ENCODE measurements at regions not wholly inside any gene's neighbourhood (a gene's known extent, or its start where the extent isn't known, plus 50 kb on each side); places are given as distances from the start of the nearest gene placed in this dataset.
A peak's percentile ranks its signal among the peaks of the same experiment; 100 is the strongest.

DNA sequence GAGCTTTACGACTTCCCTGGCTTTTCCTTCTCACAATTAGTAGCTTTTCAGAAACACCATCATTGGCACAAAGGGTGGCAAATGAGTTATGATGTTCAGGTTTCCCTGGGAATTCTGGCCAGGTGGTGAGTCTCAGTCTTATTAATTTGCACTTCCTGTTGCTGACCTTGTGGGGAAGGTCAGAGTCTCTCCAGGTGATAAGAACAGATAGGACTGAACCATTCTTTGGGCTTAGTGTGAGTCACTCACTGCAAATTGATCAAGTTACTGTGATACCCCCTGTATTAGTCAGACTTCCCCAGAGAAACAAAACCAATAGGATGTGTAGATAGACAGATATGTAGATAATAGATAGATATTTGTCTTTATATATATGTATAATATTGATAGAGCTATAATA is 53.8 kb upstream of the RANBP3L start:
- 93 to 100% methylated on average over 1 of the region's 1 CpG for WGBS, 2 donors
- no peak for DNase-seq
- no peaks in the 10 kb centered on the region for H3K36me3 ChIP-seq
- no peak overlapping the region for H3K27ac ChIP-seq
- peaks cover 0 to 3% of the 10 kb centered on the region in 2 donors for H3K4me1 ChIP-seq
- intact Hi-C loops (cut with DNase I), result no loop called here
- H3K9me3 ChIP-seq, result no peaks in the 10 kb centered on the region
- H3K27me3 ChIP-seq, result no peaks in the 10 kb centered on the region
- no peak overlapping the region for H3K4me3 ChIP-seq (replicated peaks in 1 of 3)
- TF ChIP-seq, protein P1, sequence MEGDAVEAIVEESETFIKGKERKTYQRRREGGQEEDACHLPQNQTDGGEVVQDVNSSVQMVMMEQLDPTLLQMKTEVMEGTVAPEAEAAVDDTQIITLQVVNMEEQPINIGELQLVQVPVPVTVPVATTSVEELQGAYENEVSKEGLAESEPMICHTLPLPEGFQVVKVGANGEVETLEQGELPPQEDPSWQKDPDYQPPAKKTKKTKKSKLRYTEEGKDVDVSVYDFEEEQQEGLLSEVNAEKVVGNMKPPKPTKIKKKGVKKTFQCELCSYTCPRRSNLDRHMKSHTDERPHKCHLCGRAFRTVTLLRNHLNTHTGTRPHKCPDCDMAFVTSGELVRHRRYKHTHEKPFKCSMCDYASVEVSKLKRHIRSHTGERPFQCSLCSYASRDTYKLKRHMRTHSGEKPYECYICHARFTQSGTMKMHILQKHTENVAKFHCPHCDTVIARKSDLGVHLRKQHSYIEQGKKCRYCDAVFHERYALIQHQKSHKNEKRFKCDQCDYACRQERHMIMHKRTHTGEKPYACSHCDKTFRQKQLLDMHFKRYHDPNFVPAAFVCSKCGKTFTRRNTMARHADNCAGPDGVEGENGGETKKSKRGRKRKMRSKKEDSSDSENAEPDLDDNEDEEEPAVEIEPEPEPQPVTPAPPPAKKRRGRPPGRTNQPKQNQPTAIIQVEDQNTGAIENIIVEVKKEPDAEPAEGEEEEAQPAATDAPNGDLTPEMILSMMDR (IDR thresholded peaks at IDR 0.05), result no peak
- no peak for TF ChIP-seq POLR2A (IDR thresholded peaks at IDR 0.05)

DNA sequence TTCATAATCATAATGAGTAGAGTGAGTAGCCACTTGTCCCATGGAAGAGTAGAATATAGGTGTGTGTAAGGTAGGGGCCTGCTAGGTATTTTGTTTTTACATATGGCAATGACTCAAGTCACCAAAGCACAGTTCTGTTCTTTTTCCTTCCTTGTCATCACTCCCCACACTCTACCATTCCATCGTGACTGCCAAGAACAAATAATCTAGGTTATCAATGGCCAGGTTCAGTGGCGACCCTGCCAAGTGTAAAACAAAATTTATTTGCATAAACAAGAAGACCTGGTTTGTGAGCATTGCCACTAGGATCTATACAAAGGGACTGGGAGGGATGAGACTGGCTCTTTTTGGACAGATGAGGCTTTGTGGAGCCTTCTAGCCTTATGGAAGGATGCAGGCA is 55.2 kb upstream of the RANBP3L start:
- TF ChIP-seq, protein P1 (IDR thresholded peaks at IDR 0.05), result no peak
- TF ChIP-seq POLR2A (IDR thresholded peaks at IDR 0.05), result no peak
- DNase-seq, result no peak
- no peaks in the 10 kb centered on the region for H3K36me3 ChIP-seq
- peaks cover 0 to 3% of the 10 kb centered on the region in 2 donors for H3K4me1 ChIP-seq
- no peaks in the 10 kb centered on the region for H3K27me3 ChIP-seq
- no peak overlapping the region for H3K4me3 ChIP-seq (replicated peaks in 1 of 3)
- intact Hi-C loops (cut with DNase I), result no loop called here
- H3K9me3 ChIP-seq, result no peaks in the 10 kb centered on the region
- no peak overlapping the region for H3K27ac ChIP-seq
- 81 to 94% methylated on average over 2 of the region's 2 CpGs for WGBS, 2 donors

DNA sequence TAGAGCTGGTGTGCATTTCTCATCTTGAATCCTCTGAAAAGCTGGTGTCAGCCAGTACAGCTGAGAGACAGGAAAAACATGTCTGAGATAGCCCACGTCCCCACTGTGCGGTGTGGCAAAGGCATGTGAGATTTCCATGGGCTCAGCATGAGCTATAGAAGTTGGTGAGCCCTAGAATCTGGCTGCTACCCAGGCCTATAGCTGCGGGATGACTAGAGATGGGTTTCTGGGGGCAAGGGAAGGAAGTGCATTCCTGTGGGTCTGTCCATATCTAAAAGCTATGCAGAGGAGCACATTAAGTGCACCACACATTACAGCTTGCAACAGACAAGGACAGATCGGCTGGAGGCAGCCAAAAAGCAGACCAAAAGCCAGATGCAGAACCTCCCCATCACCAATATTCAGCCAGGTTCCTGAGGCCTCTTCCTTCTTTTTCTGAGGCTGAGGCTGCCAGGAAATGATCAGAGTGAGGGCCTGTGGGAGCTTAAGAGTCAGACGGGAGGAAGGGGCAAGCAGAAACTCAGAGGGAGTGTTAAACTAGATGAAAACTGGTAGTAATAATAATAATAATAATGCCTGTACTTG is 55.8 kb upstream of the RANBP3L start:
- 52 to 78% methylated on average over 5 of the region's 5 CpGs for WGBS, 2 donors
- Histone ChIP-seq H3K36me3 (no peaks in the 10 kb centered on the region), H3K4me3 (replicated peaks in 1 of 3) (no peak overlapping the region), H3K9me3 (no peaks in the 10 kb centered on the region), H3K27ac (no peak overlapping the region), H3K27me3 (no peaks in the 10 kb centered on the region), H3K4me1 (peaks cover 0 to 3% of the 10 kb centered on the region in 2 donors)
- TF ChIP-seq, protein P1 (IDR thresholded peaks at IDR 0.05), result no peak
- no peak for TF ChIP-seq POLR2A (IDR thresholded peaks at IDR 0.05)
- DNase-seq, result no peak
- intact Hi-C loops (cut with DNase I), result no loop called here

DNA sequence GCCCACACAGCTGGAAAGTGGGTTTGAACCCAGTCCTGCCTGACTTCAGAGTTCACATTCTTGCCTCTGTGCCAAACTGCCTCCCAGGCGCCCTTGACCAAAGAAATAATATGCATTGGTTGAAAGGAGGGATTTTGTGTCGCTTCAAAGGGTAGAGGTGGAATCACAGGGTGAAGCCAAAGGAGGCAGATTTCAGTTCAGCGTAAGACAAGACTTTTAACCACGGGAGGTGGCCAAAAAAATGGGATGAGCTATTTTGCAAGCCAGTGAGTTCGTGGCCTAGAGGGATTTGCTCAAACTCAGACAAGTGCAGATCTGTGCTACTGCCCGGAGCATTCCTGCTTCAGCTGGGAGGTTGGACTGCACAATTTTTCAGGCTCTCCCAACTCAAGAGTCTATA is 57.6 kb upstream of the RANBP3L start:
- peaks cover 0 to 3% of the 10 kb centered on the region in 2 donors for H3K4me1 ChIP-seq
- H3K4me3 ChIP-seq (replicated peaks in 1 of 3), result no peak overlapping the region
- intact Hi-C loops (cut with DNase I), result no loop called here
- H3K27ac ChIP-seq, result peak overlapping the region in 2 of 3 donors; percentile 15 to 44
- DNase-seq, result peak in 1 of 2 donors; percentile 32
- H3K27me3 ChIP-seq, result no peaks in the 10 kb centered on the region
- no peak for TF ChIP-seq POLR2A (IDR thresholded peaks at IDR 0.05)
- TF ChIP-seq, protein P1 (IDR thresholded peaks at IDR 0.05), result no peak
- H3K9me3 ChIP-seq, result no peaks in the 10 kb centered on the region
- 46 to 68% methylated on average over 6 of the region's 6 CpGs for WGBS, 2 donors
- H3K36me3 ChIP-seq, result no peaks in the 10 kb centered on the region

DNA sequence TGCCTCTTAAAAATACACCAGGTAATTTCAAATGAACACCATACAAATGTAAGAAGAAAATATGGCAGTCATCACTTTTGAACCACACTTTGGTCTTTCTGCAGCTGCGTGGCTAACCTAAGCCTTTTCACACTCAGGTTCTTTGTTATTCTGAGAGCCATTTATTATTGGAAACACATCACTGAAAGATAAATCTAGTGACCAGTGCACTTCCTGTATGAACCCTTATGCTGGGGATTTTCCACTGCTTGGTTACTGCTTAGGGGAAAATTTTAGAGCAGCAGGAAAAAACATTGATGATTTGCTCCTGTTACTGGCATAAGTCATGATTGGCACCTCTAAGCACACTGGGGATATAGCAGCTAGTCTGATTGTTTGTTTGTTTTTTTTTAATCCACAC is 58.6 kb upstream of the RANBP3L start:
- TF ChIP-seq POLR2A (IDR thresholded peaks at IDR 0.05), result no peak
- TF ChIP-seq, protein P1 (IDR thresholded peaks at IDR 0.05), result no peak
- no peak overlapping the region for H3K27ac ChIP-seq
- peaks cover 0 to 3% of the 10 kb centered on the region in 2 donors for H3K4me1 ChIP-seq
- no peaks in the 10 kb centered on the region for H3K27me3 ChIP-seq
- H3K36me3 ChIP-seq, result no peaks in the 10 kb centered on the region
- H3K4me3 ChIP-seq (replicated peaks in 1 of 3), result no peak overlapping the region
- intact Hi-C loops (cut with DNase I), result no loop called here
- no peak for DNase-seq
- H3K9me3 ChIP-seq, result no peaks in the 10 kb centered on the region
- WGBS, 2 donors, result 68 to 83% methylated on average over 1 of the region's 1 CpG

Data from thyroid gland (tissue), 4 donors.